Ascending aorta (tissue), 2 donors: ENCODE measurements at regions not wholly inside any gene's neighbourhood (a gene's known extent, or its start where the extent isn't known, plus 50 kb on each side); places are given as distances from the start of the nearest gene placed in this dataset.

Experiments used
- DNase-seq, 2 donors: peaks; one replicate each; pipeline ENCODE4 v3.0.0-alpha.2; 2019; ENCODE audit warnings: low spot score in 2 of 2
- H3K27ac ChIP-seq, 2 donors: fragments of 200-600 bp; sonication (generic); one replicate each; pipeline ENCODE4 v1.5.1; 2016 to 2017; ENCODE audit warnings: mild to moderate bottlenecking in 1 of 2
- H3K27me3 ChIP-seq: fragments of 200-600 bp; sonication (generic); one replicate; pipeline ENCODE4 v1.5.1; 2017
- H3K36me3 ChIP-seq, 2 donors: fragments of 200-600 bp; sonication (generic); one replicate each; pipeline ENCODE4 v1.5.1; 2016
- H3K4me1 ChIP-seq, 2 donors: fragments of 200-600 bp; sonication (generic); one replicate each; pipeline ENCODE4 v1.5.1; 2016 to 2017; ENCODE audit warnings: mild to moderate bottlenecking in 1 of 2
- H3K4me3 ChIP-seq, 2 donors: fragments of 200-600 bp; sonication (generic); one replicate each; pipeline ENCODE4 v1.5.1; 2016 to 2017; ENCODE audit warnings: mild to moderate bottlenecking in 1 of 2
- H3K9me3 ChIP-seq, 2 donors: fragments of 200-600 bp; sonication (generic); one replicate each; pipeline ENCODE4 v1.5.1; 2016
- CTCF ChIP-seq, 3 experiments: fragments of 200-600 bp in 2 of 3; fragments of 450-650 bp in 1 of 3; sonication (generic) in 2 of 3; IDR thresholded peaks; one replicate each; pipeline ENCODE4 v1.5.1; 2016 to 2019; ENCODE audit warnings: antibody characterized with exemption in 3 of 3, mild to moderate bottlenecking in 1 of 3, moderate library complexity in 1 of 3
- intact Hi-C: fragments of 100-400 bp; cut with DNase I; formaldehyde crosslinking; loops from one replicate; pipeline ENCODE4 v1.15.1; 2023

- H3K9me3 ChIP-seq: no peaks in the 10 kb centered on the region
- H3K27me3 ChIP-seq: no peaks in the 10 kb centered on the region
- DNase-seq: no peak
- TF ChIP-seq CTCF (IDR thresholded peaks at IDR 0.05): no peak
- intact Hi-C loops: no loop called here
- no peaks in the 10 kb centered on the region for H3K36me3 ChIP-seq
- no peak overlapping the region for H3K4me3 ChIP-seq
- H3K4me1 ChIP-seq: no peaks in the 10 kb centered on the region
- no peak overlapping the region for H3K27ac ChIP-seq
These were observed 180.0 kb downstream of the CTTN start for GRCh38 chr11:70578371-70578770.

- intact Hi-C loops: no loop called here
- no peaks in the 10 kb centered on the region for H3K36me3 ChIP-seq
- no peak for TF ChIP-seq CTCF (IDR thresholded peaks at IDR 0.05)
- no peak overlapping the region for H3K27ac ChIP-seq
- DNase-seq: no peak
- H3K4me1 ChIP-seq: no peaks in the 10 kb centered on the region
- no peaks in the 10 kb centered on the region for H3K27me3 ChIP-seq
- H3K9me3 ChIP-seq: no peaks in the 10 kb centered on the region
- H3K4me3 ChIP-seq: no peak overlapping the region
These were observed 180.5 kb downstream of the CTTN start for GRCh38 chr11:70578831-70579230.

GRCh38 chr11:70579316-70579955, 181.1 kb downstream of the CTTN start:
- H3K4me1 ChIP-seq: no peaks in the 10 kb centered on the region
- no peak overlapping the region for H3K27ac ChIP-seq
- no peaks in the 10 kb centered on the region for H3K36me3 ChIP-seq
- intact Hi-C loops: no loop called here
- no peak for TF ChIP-seq CTCF (IDR thresholded peaks at IDR 0.05)
- H3K4me3 ChIP-seq: no peak overlapping the region
- no peaks in the 10 kb centered on the region for H3K9me3 ChIP-seq
- DNase-seq: no peak
- H3K27me3 ChIP-seq: no peaks in the 10 kb centered on the region

- no peak for DNase-seq
- TF ChIP-seq CTCF (IDR thresholded peaks at IDR 0.05): no peak
- no peaks in the 10 kb centered on the region for H3K36me3 ChIP-seq
- intact Hi-C loops: no loop called here
- no peaks in the 10 kb centered on the region for H3K9me3 ChIP-seq
- no peaks in the 10 kb centered on the region for H3K27me3 ChIP-seq
- no peaks in the 10 kb centered on the region for H3K4me1 ChIP-seq
- no peak overlapping the region for H3K27ac ChIP-seq
- H3K4me3 ChIP-seq: no peak overlapping the region
These were observed 181.9 kb downstream of the CTTN start for GRCh38 chr11:70580036-70580805.

- intact Hi-C loops: no loop called here
- no peak for DNase-seq
- H3K9me3 ChIP-seq: no peaks in the 10 kb centered on the region
- no peak for TF ChIP-seq CTCF (IDR thresholded peaks at IDR 0.05)
- no peaks in the 10 kb centered on the region for H3K27me3 ChIP-seq
- H3K36me3 ChIP-seq: no peaks in the 10 kb centered on the region
- H3K27ac ChIP-seq: no peak overlapping the region
- H3K4me3 ChIP-seq: no peak overlapping the region
- H3K4me1 ChIP-seq: no peaks in the 10 kb centered on the region
These were observed 183.9 kb downstream of the CTTN start for GRCh38 chr11:70581991-70582885.
